Amniotic stem cell (primary cell): ENCODE measurements at regions not wholly inside any gene's neighbourhood (a gene's known extent, or its start where the extent isn't known, plus 50 kb on each side); places are given as distances from the start of the nearest gene placed in this dataset.

ENCODE experiments used
- DNase-seq: peaks from one replicate; lab custom pipeline; 2025; lab: John Stamatoyannopoulos, UW

DNA sequence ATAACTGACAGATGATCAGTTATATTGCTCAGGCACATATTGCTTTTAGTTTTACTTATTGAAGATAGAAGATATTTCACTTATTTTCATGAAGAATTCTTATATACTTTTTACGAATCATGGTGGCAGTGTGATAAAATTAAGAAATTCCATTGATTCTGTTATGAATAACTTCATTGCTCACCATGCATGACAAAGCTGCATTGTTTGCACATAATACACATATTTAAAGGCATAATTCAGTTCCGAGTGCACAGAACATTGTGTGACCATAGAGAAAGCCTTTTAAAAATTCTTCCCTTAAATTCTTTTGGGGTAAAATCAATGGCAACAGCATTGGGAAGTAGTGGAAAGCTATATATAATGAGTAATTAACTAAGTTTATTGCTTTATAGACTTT lies 82.5 kb upstream of the NAALADL2 start:
- DNase-seq, result no peak

DNA sequence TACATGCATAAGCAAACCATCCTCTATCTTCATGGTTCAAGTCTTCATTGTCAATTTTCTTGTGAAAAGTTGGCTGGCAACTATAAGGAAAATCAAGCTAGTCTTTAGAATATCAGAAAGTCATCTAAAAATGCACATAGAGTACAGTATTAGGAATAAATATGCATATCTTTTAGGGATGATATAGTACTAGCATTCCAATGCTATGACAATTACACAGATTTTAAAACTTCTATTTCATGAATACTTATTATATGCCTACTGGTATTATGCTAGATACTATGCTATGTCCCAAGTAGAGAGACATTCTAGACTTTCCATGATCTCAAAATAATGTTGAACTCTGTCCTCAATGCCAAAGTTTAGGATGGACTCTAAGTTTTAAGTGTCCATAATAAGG lies 81.3 kb upstream of the NAALADL2 start:
- no peak for DNase-seq

DNA sequence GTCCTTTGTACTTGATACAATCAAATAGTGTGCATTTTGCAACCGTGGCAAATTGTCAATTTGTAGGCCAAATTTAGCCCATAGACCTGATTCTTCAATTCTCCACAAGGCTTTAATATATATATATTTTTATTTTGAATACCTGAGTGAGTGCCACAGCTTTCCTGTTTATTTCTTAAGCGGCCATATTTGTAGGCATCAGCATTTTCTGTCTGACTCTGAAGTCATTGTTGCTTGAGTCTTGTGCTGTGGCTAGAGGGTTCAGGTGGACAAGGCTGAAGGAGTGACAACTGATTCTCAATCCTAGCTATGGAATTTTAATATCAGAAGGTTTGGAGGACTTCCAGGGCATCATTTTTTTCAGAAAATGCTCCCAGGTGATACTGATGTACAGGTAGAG lies 75.6 kb upstream of the NAALADL2 start:
- no peak for DNase-seq

DNA sequence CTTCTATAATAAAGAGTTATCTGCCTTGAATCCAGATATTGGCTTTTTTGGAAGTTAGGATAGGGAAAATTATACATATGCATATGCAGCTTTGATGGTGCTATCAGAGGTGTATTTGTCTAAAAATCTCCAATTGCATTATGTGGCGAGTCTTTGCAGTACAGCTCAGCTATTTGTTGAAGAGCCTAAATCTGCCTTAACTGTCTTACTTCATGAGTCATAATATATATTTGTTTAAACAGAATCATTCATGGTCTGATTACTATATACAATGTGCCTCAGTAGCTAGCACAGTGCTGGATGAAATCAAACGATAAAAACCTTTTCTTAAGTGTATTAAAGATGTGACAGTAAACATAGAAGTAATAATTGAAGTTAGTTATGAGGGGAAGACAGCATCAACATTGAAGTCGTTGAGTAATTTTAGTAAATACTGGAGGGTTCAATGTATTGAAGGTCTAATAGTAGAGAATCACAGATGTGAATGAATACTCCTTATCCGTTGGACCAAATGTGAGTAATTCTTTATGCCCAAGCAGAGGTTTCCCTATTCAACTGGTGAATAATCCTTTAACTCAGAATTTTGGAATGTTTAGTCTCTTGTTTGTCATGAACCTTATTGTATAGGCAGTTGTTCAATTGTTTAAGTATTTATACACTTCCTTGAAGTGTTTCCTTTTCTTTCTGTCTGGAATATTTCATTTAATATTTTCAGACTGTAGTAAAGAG lies 74.8 kb upstream of the NAALADL2 start:
- no peak for DNase-seq

DNA sequence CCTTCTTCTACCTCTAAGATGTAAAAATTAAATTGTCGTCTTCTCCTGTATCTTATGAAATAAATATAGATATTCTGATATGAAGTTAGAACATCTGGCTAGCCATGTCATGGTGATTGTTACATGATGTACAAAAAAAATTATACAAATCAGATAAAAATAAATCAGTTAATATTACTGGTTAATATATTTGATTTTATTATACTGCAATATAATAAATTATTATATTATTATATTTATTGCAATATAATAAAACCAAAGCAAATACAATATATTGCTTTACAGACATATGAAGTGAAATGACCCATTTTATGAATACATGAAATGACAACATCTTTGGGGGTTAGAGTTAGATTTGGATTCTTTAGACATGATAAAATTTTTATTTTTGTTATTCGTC lies 72.3 kb upstream of the NAALADL2 start:
- no peak for DNase-seq

DNA sequence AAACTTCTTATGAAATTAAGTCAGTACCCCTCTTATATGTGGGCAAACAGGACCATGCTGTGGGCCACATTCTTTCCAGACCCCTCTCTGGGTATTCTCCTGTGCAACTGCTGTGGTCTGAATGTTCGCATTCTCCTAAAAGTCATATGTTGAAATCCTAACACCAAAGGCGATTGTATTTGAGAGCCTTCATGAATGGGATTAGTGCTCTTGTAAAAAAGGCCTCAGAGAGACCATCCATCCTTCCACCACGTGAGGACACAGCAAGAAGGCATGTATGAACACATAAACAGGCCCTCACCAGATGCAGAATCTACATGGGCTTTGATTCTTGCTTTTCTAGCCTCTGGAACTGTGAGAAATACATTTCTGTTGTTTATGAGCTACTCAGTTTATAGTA lies 68.0 kb upstream of the NAALADL2 start:
- DNase-seq, result no peak

- no peak for DNase-seq
Observed at GRCh38 chr3:174792864-174793263, 66.3 kb upstream of the NAALADL2 start.
